ENCODE measurements at regions not wholly inside any gene's neighbourhood (a gene's known extent, or its start where the extent isn't known, plus 50 kb on each side); places are given as distances from the start of the nearest gene placed in this dataset.

DNA sequence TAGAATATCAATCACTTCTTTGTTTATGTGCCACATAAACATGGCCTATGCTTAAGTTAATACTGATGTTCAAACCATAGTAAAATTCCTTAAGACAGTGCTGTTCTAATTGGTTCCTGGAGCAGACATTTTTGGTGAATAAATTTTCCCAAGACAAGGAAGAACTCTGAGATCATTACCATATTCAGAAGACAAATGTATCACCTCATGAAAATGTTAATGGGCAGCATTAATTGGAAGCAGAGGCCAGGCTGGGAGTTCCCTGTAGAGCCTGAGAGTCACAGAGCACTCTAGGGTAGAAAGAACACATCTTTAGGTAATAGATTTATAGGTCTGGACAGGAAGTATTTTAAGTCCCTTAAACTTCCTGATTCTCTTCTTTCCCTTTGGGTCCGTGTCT is 240.2 kb downstream of the MAN2A1 start:
- Histone ChIP-seq H3K36me3 (ENCODE audit: control insufficient read depth, insufficient read depth, low read length) (no peaks in the 10 kb centered on the region), H3K4me3 (ENCODE audit: low read length) (no peak overlapping the region), H3K4me1 (ENCODE audit: control insufficient read depth, insufficient read depth, low read length) (no peaks in the 10 kb centered on the region), H3K27ac (ENCODE audit: low read length) (no peak overlapping the region), H3K9me3 (ENCODE audit: control insufficient read depth, insufficient read depth, low read length) (no peaks in the 10 kb centered on the region), H3K27me3 (ENCODE audit: control insufficient read depth, insufficient read depth, low read length) (no peaks in the 10 kb centered on the region)
- Mint-ChIP-seq H3K4me3 (no peak overlapping the region), H3K9me3 (no peaks in the 10 kb centered on the region), H3K36me3 (no peaks in the 10 kb centered on the region), H3K4me1 (no peaks in the 10 kb centered on the region), H3K27ac (no peak overlapping the region), H3K27me3 (ENCODE audit: low read depth in 2 of 2) (peaks cover 9 to 28% of the 10 kb centered on the region in 2 donors)
- no CpG with 5 or more reads among the region's 1 CpG for WGBS (ENCODE audit: insufficient coverage)
- TF ChIP-seq, protein P1, sequence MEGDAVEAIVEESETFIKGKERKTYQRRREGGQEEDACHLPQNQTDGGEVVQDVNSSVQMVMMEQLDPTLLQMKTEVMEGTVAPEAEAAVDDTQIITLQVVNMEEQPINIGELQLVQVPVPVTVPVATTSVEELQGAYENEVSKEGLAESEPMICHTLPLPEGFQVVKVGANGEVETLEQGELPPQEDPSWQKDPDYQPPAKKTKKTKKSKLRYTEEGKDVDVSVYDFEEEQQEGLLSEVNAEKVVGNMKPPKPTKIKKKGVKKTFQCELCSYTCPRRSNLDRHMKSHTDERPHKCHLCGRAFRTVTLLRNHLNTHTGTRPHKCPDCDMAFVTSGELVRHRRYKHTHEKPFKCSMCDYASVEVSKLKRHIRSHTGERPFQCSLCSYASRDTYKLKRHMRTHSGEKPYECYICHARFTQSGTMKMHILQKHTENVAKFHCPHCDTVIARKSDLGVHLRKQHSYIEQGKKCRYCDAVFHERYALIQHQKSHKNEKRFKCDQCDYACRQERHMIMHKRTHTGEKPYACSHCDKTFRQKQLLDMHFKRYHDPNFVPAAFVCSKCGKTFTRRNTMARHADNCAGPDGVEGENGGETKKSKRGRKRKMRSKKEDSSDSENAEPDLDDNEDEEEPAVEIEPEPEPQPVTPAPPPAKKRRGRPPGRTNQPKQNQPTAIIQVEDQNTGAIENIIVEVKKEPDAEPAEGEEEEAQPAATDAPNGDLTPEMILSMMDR (IDR thresholded peaks at IDR 0.05): no peak
- DNase-seq: no peak
- intact Hi-C loops (cut with micrococcal nuclease): no loop called here
- no peak for ATAC-seq

DNA sequence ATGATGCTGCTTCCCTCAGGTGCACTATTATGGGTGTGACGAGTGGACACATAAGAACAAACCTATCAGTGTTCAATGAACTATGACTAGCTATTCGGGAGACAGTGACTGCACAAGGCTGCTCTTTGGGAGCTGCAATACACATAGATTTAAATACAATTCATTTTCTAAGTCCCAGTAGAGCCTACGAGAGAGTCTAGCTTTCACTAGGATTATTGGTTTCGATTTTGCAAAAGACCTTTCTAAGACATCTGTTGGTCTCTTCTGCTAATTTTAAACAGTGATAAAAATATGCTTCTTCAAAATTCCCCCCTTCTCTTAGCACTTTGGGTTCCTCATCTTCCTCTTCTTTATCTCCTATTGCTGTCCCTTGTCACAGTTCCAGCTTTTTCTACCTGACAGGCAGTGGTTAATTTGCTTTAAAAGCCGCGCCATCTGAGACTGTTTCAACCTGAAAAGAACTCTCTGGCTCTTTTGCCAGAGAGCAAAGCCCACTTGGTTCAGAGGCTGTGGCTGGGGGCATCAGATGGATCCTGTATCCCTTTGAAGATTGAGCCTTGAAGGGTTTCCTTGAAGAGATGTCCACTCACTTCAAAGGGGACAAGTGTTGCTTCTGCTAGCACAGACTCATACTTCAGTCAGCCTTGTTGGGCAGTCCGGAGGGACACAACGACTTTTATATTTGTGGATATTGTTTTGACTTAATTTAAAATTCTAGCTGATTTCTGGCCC is 241.5 kb downstream of the MAN2A1 start:
- no peak for DNase-seq

DNA sequence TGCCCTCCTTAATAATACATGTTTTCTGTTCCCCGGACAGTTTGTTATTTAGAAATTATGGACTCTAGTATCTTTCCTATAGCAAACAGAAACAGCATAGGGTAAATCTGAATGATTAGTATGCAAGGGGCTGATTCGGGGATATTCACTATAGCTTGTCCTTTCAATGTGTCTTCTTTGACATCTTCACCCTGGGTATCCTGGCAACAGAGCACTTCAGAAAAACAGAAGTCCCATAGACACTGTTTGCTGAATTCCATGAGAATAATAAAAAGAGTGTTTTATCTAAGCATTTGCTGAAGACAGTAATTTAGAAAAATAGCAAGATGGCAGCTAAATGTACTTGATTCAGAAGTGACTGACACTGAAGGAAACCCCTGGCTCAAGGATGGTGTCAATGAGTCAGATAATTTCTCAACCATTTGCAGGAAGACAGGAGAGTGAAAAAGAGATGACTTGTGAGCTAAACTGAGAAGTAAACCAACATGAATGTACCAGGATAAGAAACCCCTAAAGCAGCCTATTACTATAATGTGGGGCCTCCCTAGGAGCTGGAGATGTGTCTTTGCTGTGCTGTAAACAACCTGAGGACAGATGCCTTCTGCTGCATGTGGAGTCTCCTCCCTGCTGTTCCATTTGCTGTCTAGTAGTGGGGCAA is 246.2 kb downstream of the MAN2A1 start:
- Histone ChIP-seq H3K4me1 (ENCODE audit: control insufficient read depth, insufficient read depth, low read length) (no peaks in the 10 kb centered on the region), H3K27ac (ENCODE audit: low read length) (no peak overlapping the region), H3K36me3 (ENCODE audit: control insufficient read depth, insufficient read depth, low read length) (no peaks in the 10 kb centered on the region), H3K9me3 (ENCODE audit: control insufficient read depth, insufficient read depth, low read length) (no peaks in the 10 kb centered on the region), H3K27me3 (ENCODE audit: control insufficient read depth, insufficient read depth, low read length) (no peaks in the 10 kb centered on the region), H3K4me3 (ENCODE audit: low read length) (no peak overlapping the region)
- ATAC-seq: no peak
- peaks cover 0 to 2% of the 10 kb centered on the region in 2 donors for H3K27me3 Mint-ChIP-seq (ENCODE audit: low read depth in 2 of 2)
- H3K4me3 Mint-ChIP-seq: no peak overlapping the region
- 90% methylated on average over 1 of the region's 2 CpGs for WGBS (ENCODE audit: insufficient coverage)
- TF ChIP-seq, protein P1 (IDR thresholded peaks at IDR 0.05): no peak
- H3K9me3 Mint-ChIP-seq: peaks cover 0 to under 1% of the 10 kb centered on the region in 2 donors
- H3K4me1 Mint-ChIP-seq: peaks cover 0 to 5% of the 10 kb centered on the region in 2 donors
- no peak for DNase-seq
- intact Hi-C loops (cut with micrococcal nuclease): no loop called here
- H3K27ac Mint-ChIP-seq: no peak overlapping the region
- H3K36me3 Mint-ChIP-seq: no peaks in the 10 kb centered on the region

More for the DNA sequence above, 241.5 kb downstream of the MAN2A1 start:
- intact Hi-C loops (cut with micrococcal nuclease): no loop called here
- WGBS (ENCODE audit: insufficient coverage): 87% methylated on average over 8 of the region's 8 CpGs
- Histone ChIP-seq H3K4me3 (ENCODE audit: low read length) (no peak overlapping the region), H3K27ac (ENCODE audit: low read length) (no peak overlapping the region), H3K9me3 (ENCODE audit: control insufficient read depth, insufficient read depth, low read length) (no peaks in the 10 kb centered on the region), H3K36me3 (ENCODE audit: control insufficient read depth, insufficient read depth, low read length) (no peaks in the 10 kb centered on the region), H3K4me1 (ENCODE audit: control insufficient read depth, insufficient read depth, low read length) (no peaks in the 10 kb centered on the region), H3K27me3 (ENCODE audit: control insufficient read depth, insufficient read depth, low read length) (no peaks in the 10 kb centered on the region)
- no peaks in the 10 kb centered on the region for H3K36me3 Mint-ChIP-seq
- no peaks in the 10 kb centered on the region for H3K9me3 Mint-ChIP-seq
- no peak for ATAC-seq
- H3K27ac Mint-ChIP-seq: no peak overlapping the region
- peaks cover 6 to 15% of the 10 kb centered on the region in 2 donors for H3K27me3 Mint-ChIP-seq (ENCODE audit: low read depth in 2 of 2)
- H3K4me3 Mint-ChIP-seq: no peak overlapping the region
- no peaks in the 10 kb centered on the region for H3K4me1 Mint-ChIP-seq
- TF ChIP-seq, protein P1 (IDR thresholded peaks at IDR 0.05): no peak

Measured in natural killer cell (primary cell).